IMR-90 (cell line): ENCODE measurements at regions not wholly inside any gene's neighbourhood (a gene's known extent, or its start where the extent isn't known, plus 50 kb on each side); places are given as distances from the start of the nearest gene placed in this dataset.
"Not testable (repeated sequence)": the region's sequence is repeated elsewhere in the genome, so short reads cannot be mapped to it uniquely, and the experiment has no call there.

Source experiments
- ATAC-seq: fragments of 200-7000 bp; cut with Tn5 transposase; 2 replicates; pipeline ENCODE4 v1.9.1; 2020; ENCODE audit warnings: low read depth, mild to moderate bottlenecking, moderate library complexity
- BruUV-seq: library from RNA; stranded (reverse); fragments of 400-500 nt; replicated peaks from 2 replicates; lab custom pipeline; 2021; lab: Mats Ljungman, UMichigan
- CTCF ChIA-PET: fragments of 300-600 bp; formaldehyde crosslinking; extraction: SDS; loops from one replicate; lab custom pipeline; 2021; ENCODE audit warnings: antibody characterized with exemption; lab: Yijun Ruan, JAX
- POLR2A ChIA-PET: fragments of 300-600 bp; sonication (Branson Sonifier 250); formaldehyde crosslinking; loops from one replicate; lab custom pipeline; 2022; ENCODE audit warnings: antibody characterized with exemption; ENCODE audit not compliant: unreplicated experiment; lab: Charles Lee
- DNase-seq: peaks from one replicate; pipeline ENCODE4 v3.0.0; 2013
- H2AFZ ChIP-seq: replicated peaks from 2 replicates; pipeline ENCODE3; 2013; ENCODE audit warnings: low read length, mild to moderate bottlenecking; ENCODE audit not compliant: poor library complexity
- H2AK5ac ChIP-seq: 2 replicates; pipeline ENCODE4 v1.6.1; 2013; ENCODE audit warnings: low read depth, low read length, inconsistent platforms
- H2AK9ac ChIP-seq: replicated peaks from 2 replicates; pipeline ENCODE3; 2013; ENCODE audit warnings: mild to moderate bottlenecking, low read depth, low read length, moderate library complexity; ENCODE audit not compliant: poor library complexity
- H2BK120ac ChIP-seq: 2 replicates; pipeline ENCODE4 v1.6.1; 2013; ENCODE audit warnings: low read depth, low read length, inconsistent platforms
- H2BK15ac ChIP-seq: 3 replicates; pipeline ENCODE4 v1.6.1; 2013; ENCODE audit warnings: low read depth, low read length, inconsistent platforms
- H2BK20ac ChIP-seq: 2 replicates; pipeline ENCODE4 v1.6.1; 2013; ENCODE audit warnings: low read depth, mild to moderate bottlenecking, inconsistent platforms, low read length, moderate library complexity
- H2BK5ac ChIP-seq: 2 replicates; pipeline ENCODE4 v1.6.1; 2013; ENCODE audit warnings: mild to moderate bottlenecking, low read depth, low read length, inconsistent platforms; ENCODE audit not compliant: poor library complexity, severe bottlenecking
- H3K14ac ChIP-seq: replicated peaks from 2 replicates; pipeline ENCODE4 v1.6.1; 2013; ENCODE audit warnings: low read depth, low read length, inconsistent platforms
- H3K18ac ChIP-seq: 2 replicates; pipeline ENCODE4 v1.6.1; 2013; ENCODE audit warnings: low read depth, low read length, control low read depth
- H3K23ac ChIP-seq: 2 replicates; pipeline ENCODE4 v1.6.1; 2013; ENCODE audit warnings: low read depth, low read length, inconsistent platforms
- H3K27ac ChIP-seq: 2 replicates; pipeline ENCODE4 v1.5.1; 2013; ENCODE audit warnings: mild to moderate bottlenecking, control low read depth, low read length; ENCODE audit not compliant: insufficient read depth
- H3K27me3 ChIP-seq: 2 replicates; pipeline ENCODE4 v1.6.1; 2013; ENCODE audit warnings: low read length; ENCODE audit not compliant: control insufficient read depth, insufficient read depth
- H3K36me3 ChIP-seq: 2 replicates; pipeline ENCODE4 v1.6.1; 2013; ENCODE audit warnings: low read length, mixed read lengths; ENCODE audit not compliant: control insufficient read depth, insufficient read depth
- H3K4ac ChIP-seq: 2 replicates; pipeline ENCODE4 v1.6.1; 2013; ENCODE audit warnings: low read depth, low read length, inconsistent platforms
- H3K4me1 ChIP-seq: 2 replicates; pipeline ENCODE4 v1.6.1; 2013; ENCODE audit warnings: low read length, mixed read lengths; ENCODE audit not compliant: control insufficient read depth, insufficient read depth
- H3K4me2 ChIP-seq: 2 replicates; pipeline ENCODE4 v1.6.1; 2013; ENCODE audit warnings: low read depth, mild to moderate bottlenecking, control low read depth, low read length, moderate library complexity
- H3K4me3 ChIP-seq: 2 replicates; pipeline ENCODE4 v1.5.1; 2013; ENCODE audit warnings: low read depth, mild to moderate bottlenecking, control low read depth, low read length, moderate library complexity; ENCODE audit not compliant: insufficient read depth
- H3K56ac ChIP-seq: 2 replicates; pipeline ENCODE4 v1.6.1; 2013; ENCODE audit warnings: low read length, inconsistent platforms; ENCODE audit not compliant: insufficient read depth; ENCODE audit errors: extremely low read depth
- H3K79me1 ChIP-seq, 2 experiments: 2 replicates each; pipeline ENCODE4 v1.6.1; 2013; ENCODE audit warnings: low read length in 2 of 2, inconsistent platforms in 1 of 2, low read depth in 1 of 2
- H3K9ac ChIP-seq: 2 replicates; pipeline ENCODE4 v1.6.1; 2013; ENCODE audit warnings: low read depth, low read length, control low read depth
- H3K9me1 ChIP-seq: 2 replicates; pipeline ENCODE4 v1.6.1; 2013; ENCODE audit warnings: low read length, inconsistent platforms; ENCODE audit not compliant: insufficient read depth
- H3K9me3 ChIP-seq: 2 replicates; pipeline ENCODE4 v1.6.1; 2013; ENCODE audit warnings: low read length; ENCODE audit not compliant: control insufficient read depth, insufficient read depth
- H4K20me1 ChIP-seq: 2 replicates; pipeline ENCODE4 v1.6.1; 2013; ENCODE audit warnings: low read length, inconsistent platforms; ENCODE audit not compliant: insufficient read depth
- H4K5ac ChIP-seq: 2 replicates; pipeline ENCODE4 v1.6.1; 2013; ENCODE audit warnings: mild to moderate bottlenecking, low read depth, low read length, control low read depth
- H4K8ac ChIP-seq, 2 experiments: 2 replicates each; pipeline ENCODE4 v1.6.1; 2013; ENCODE audit warnings: low read depth in 2 of 2, low read length in 2 of 2, control low read depth in 1 of 2, inconsistent platforms in 1 of 2
- H4K91ac ChIP-seq: 2 replicates; pipeline ENCODE4 v1.6.1; 2013; ENCODE audit warnings: low read depth, low read length, inconsistent platforms; ENCODE audit not compliant: insufficient read depth
- WGBS, 2 experiments: methylation state at CpG; one replicate each; pipeline versions ENCODE4 v1.1.5 to v1.1.7; 2013; ENCODE audit warnings: missing lambda C conversion rate in 2 of 2; ENCODE audit not compliant: insufficient read length in 1 of 2; ENCODE audit errors: extremely low coverage in 2 of 2; 5-methylcytosine and 5-hydroxymethylcytosine counted together
- dilution Hi-C: fragments of 300-500 bp; cut with HindIII; formaldehyde crosslinking; loops from one replicate; pipeline ENCODE4 v1.14.3; 2018; ENCODE audit warnings: low sequenced_read_pairs; ENCODE audit not compliant: unreplicated experiment
- in situ Hi-C: fragments of 300-500 bp; cut with MboI; formaldehyde crosslinking; loops from 3 replicates; pipeline ENCODE4 v1.14.3; 2019; ENCODE audit warnings: low sequenced_read_pairs, inconsistent platforms, mixed read lengths
- intact Hi-C: fragments of 100-400 bp; cut with micrococcal nuclease; formaldehyde crosslinking; loops from 2 replicates; pipeline ENCODE4 v1.10.0; 2022

- H3K23ac ChIP-seq, H3K14ac ChIP-seq, POLR2A ChIA-PET, H4K20me1 ChIP-seq, H3K18ac ChIP-seq, H3K9me1 ChIP-seq, H3K79me1 ChIP-seq, H3K9ac ChIP-seq, H3K36me3 ChIP-seq, H3K27me3 ChIP-seq, DNase-seq, H2BK120ac ChIP-seq, BruUV-seq, H4K91ac ChIP-seq, CTCF ChIA-PET, H2AK9ac ChIP-seq, H3K4ac ChIP-seq, ATAC-seq, H2BK5ac ChIP-seq, H3K4me1 ChIP-seq, H2AK5ac ChIP-seq, H3K27ac ChIP-seq, H3K56ac ChIP-seq, H2AFZ ChIP-seq, H2BK15ac ChIP-seq, H3K4me2 ChIP-seq, dilution Hi-C loops, in situ Hi-C loops, H3K4me3 ChIP-seq, intact Hi-C loops, H2BK20ac ChIP-seq, H4K8ac ChIP-seq, H4K5ac ChIP-seq: not testable (repeated sequence)
- WGBS, 2 experiments = 52% methylated on average over 4 of the region's 9 CpGs; no CpG with 5 or more reads in 1 of the 2 experiments
- H3K9me3 ChIP-seq = peaks cover 13% of the 10 kb centered on the region
These were observed 173.3 kb downstream of the TMEM121 start for GRCh38 chr14:105699706-105700105.

DNA sequence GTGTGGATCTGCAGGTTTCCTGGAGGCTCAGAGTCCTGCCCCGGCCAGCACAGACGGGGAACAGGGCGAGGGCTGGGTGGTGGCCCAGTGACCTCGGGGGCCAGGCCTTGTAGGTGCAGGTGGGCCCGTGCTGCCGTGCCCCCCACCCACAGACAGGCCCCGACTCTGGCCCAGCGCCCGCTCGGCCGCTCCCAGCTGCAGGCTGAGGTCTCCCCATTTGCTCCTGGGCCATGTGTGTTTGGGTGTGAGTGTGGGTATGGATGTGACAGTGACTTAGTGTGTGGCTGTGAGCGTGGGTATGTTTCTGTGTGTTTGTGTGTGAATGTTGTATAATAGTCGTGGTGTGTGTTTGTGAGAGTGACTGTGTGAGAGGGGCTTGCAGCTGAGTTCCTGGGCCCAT is 173.8 kb downstream of the TMEM121 start:
- H2BK5ac ChIP-seq, H2AFZ ChIP-seq, H4K5ac ChIP-seq, BruUV-seq, H3K23ac ChIP-seq, DNase-seq, H3K56ac ChIP-seq, H3K27me3 ChIP-seq, dilution Hi-C loops, in situ Hi-C loops, H3K27ac ChIP-seq, H3K4me3 ChIP-seq, intact Hi-C loops, H2AK9ac ChIP-seq, H2BK20ac ChIP-seq, POLR2A ChIA-PET, H4K8ac ChIP-seq, H3K4me2 ChIP-seq, H3K4me1 ChIP-seq, H3K36me3 ChIP-seq, H3K9ac ChIP-seq, H3K14ac ChIP-seq, H4K91ac ChIP-seq, H3K9me1 ChIP-seq, H4K20me1 ChIP-seq, H2AK5ac ChIP-seq, H2BK15ac ChIP-seq, H3K79me1 ChIP-seq, CTCF ChIA-PET, H3K4ac ChIP-seq, ATAC-seq, H3K18ac ChIP-seq, H2BK120ac ChIP-seq: not testable (repeated sequence)
- no CpG with 5 or more reads among the region's 13 CpGs for WGBS, 2 experiments
- peaks cover 13% of the 10 kb centered on the region for H3K9me3 ChIP-seq
